Skeletal muscle satellite cell (primary cell): ENCODE measurements at regions not wholly inside any gene's neighbourhood (a gene's known extent, or its start where the extent isn't known, plus 50 kb on each side); places are given as distances from the start of the nearest gene placed in this dataset.

Experiments
- H3K27me3 ChIP-seq: 2 replicates; pipeline ENCODE4 v1.7.0; 2013; ENCODE audit warnings: low read length; ENCODE audit not compliant: control insufficient read depth, insufficient read depth
- H3K36me3 ChIP-seq: 2 replicates; pipeline ENCODE4 v1.7.0; 2013; ENCODE audit warnings: mild to moderate bottlenecking, control low read depth, low read length; ENCODE audit not compliant: insufficient read depth
- H3K4me1 ChIP-seq: 2 replicates; pipeline ENCODE4 v1.7.0; 2013; ENCODE audit warnings: low read length; ENCODE audit not compliant: control insufficient read depth, insufficient read depth
- H3K4me2 ChIP-seq: 2 replicates; pipeline ENCODE4 v1.7.0; 2013; ENCODE audit warnings: mild to moderate bottlenecking, low read length
- H3K4me3 ChIP-seq: 2 replicates; pipeline ENCODE4 v1.7.0; 2013; ENCODE audit warnings: low read length
- H3K9ac ChIP-seq: 2 replicates; pipeline ENCODE4 v1.7.0; 2013; ENCODE audit warnings: mild to moderate bottlenecking, low read depth, low read length, moderate library complexity
- H3K9me3 ChIP-seq: replicated peaks from 2 replicates; pipeline ENCODE4 v1.7.0; 2013; ENCODE audit warnings: mild to moderate bottlenecking, control low read depth, low read length

GRCh38 chr4:186819342-186820086 is 95.9 kb upstream of the FAT1 start:
- H3K9ac ChIP-seq, result no peak overlapping the region
- H3K36me3 ChIP-seq, result no peaks in the 10 kb centered on the region
- H3K4me2 ChIP-seq, result no peak overlapping the region
- H3K4me3 ChIP-seq, result no peak overlapping the region
- no peaks in the 10 kb centered on the region for H3K27me3 ChIP-seq
- no peaks in the 10 kb centered on the region for H3K9me3 ChIP-seq
- peaks cover 18% of the 10 kb centered on the region for H3K4me1 ChIP-seq

- no peak overlapping the region for H3K4me3 ChIP-seq
- H3K36me3 ChIP-seq, result no peaks in the 10 kb centered on the region
- H3K4me1 ChIP-seq, result peaks cover 18% of the 10 kb centered on the region
- H3K9ac ChIP-seq, result peak overlapping the region; percentile 22
- H3K4me2 ChIP-seq, result peak overlapping the region; percentile 47
- H3K9me3 ChIP-seq, result no peaks in the 10 kb centered on the region
- H3K27me3 ChIP-seq, result no peaks in the 10 kb centered on the region
Observed at GRCh38 chr4:186820391-186820891, 96.8 kb upstream of the FAT1 start.

GRCh38 chr4:186823989-186824388 is 100.3 kb upstream of the FAT1 start:
- no peak overlapping the region for H3K4me2 ChIP-seq
- H3K36me3 ChIP-seq, result no peaks in the 10 kb centered on the region
- no peak overlapping the region for H3K4me3 ChIP-seq
- peaks cover 23% of the 10 kb centered on the region for H3K4me1 ChIP-seq
- H3K27me3 ChIP-seq, result no peaks in the 10 kb centered on the region
- H3K9me3 ChIP-seq, result no peaks in the 10 kb centered on the region
- no peak overlapping the region for H3K9ac ChIP-seq

GRCh38 chr4:186825069-186825468 is 101.4 kb upstream of the FAT1 start:
- Histone ChIP-seq H3K36me3 (no peaks in the 10 kb centered on the region), H3K9me3 (no peaks in the 10 kb centered on the region)

GRCh38 chr4:186826006-186826405 is 102.3 kb upstream of the FAT1 start:
- Histone ChIP-seq H3K9ac (no peak overlapping the region), H3K36me3 (no peaks in the 10 kb centered on the region), H3K4me2 (no peak overlapping the region), H3K4me1 (peaks cover 20% of the 10 kb centered on the region), H3K4me3 (no peak overlapping the region), H3K27me3 (no peaks in the 10 kb centered on the region), H3K9me3 (no peaks in the 10 kb centered on the region)

More at GRCh38 chr4:186825069-186825468, 101.4 kb upstream of the FAT1 start:
- peaks cover 25% of the 10 kb centered on the region for H3K4me1 ChIP-seq
- no peak overlapping the region for H3K9ac ChIP-seq
- H3K4me2 ChIP-seq, result no peak overlapping the region
- H3K27me3 ChIP-seq, result no peaks in the 10 kb centered on the region
- H3K4me3 ChIP-seq, result no peak overlapping the region

GRCh38 chr4:186826846-186827533 is 103.3 kb upstream of the FAT1 start:
- Histone ChIP-seq H3K9me3 (no peaks in the 10 kb centered on the region), H3K4me1 (peaks cover 18% of the 10 kb centered on the region), H3K4me2 (no peak overlapping the region), H3K9ac (no peak overlapping the region), H3K27me3 (no peaks in the 10 kb centered on the region), H3K36me3 (no peaks in the 10 kb centered on the region), H3K4me3 (no peak overlapping the region)

- H3K4me3 ChIP-seq, result no peak overlapping the region
- no peak overlapping the region for H3K9ac ChIP-seq
- peaks cover 18% of the 10 kb centered on the region for H3K4me1 ChIP-seq
- H3K27me3 ChIP-seq, result no peaks in the 10 kb centered on the region
- no peaks in the 10 kb centered on the region for H3K9me3 ChIP-seq
- H3K4me2 ChIP-seq, result no peak overlapping the region
- H3K36me3 ChIP-seq, result no peaks in the 10 kb centered on the region
Observed at GRCh38 chr4:186827534-186827897, 103.9 kb upstream of the FAT1 start.

- Histone ChIP-seq H3K4me1 (peaks cover 18% of the 10 kb centered on the region), H3K27me3 (no peaks in the 10 kb centered on the region), H3K4me3 (no peak overlapping the region), H3K9ac (no peak overlapping the region), H3K9me3 (no peaks in the 10 kb centered on the region), H3K4me2 (no peak overlapping the region), H3K36me3 (no peaks in the 10 kb centered on the region)
Observed at GRCh38 chr4:186829097-186829496, 105.4 kb upstream of the FAT1 start.

- Histone ChIP-seq H3K9me3 (no peaks in the 10 kb centered on the region), H3K9ac (no peak overlapping the region), H3K36me3 (no peaks in the 10 kb centered on the region), H3K4me2 (peak overlapping the region; percentile 35), H3K27me3 (no peaks in the 10 kb centered on the region), H3K4me1 (peaks cover 18% of the 10 kb centered on the region), H3K4me3 (no peak overlapping the region)
Observed at GRCh38 chr4:186829740-186830449, 106.2 kb upstream of the FAT1 start.

GRCh38 chr4:186831574-186831973 is 107.9 kb upstream of the FAT1 start:
- Histone ChIP-seq H3K36me3 (no peaks in the 10 kb centered on the region), H3K27me3 (no peaks in the 10 kb centered on the region), H3K4me2 (no peak overlapping the region), H3K4me1 (peaks cover 13% of the 10 kb centered on the region), H3K9ac (no peak overlapping the region), H3K9me3 (no peaks in the 10 kb centered on the region), H3K4me3 (no peak overlapping the region)

- no peak overlapping the region for H3K4me3 ChIP-seq
- H3K4me2 ChIP-seq, result no peak overlapping the region
- H3K27me3 ChIP-seq, result no peaks in the 10 kb centered on the region
- H3K4me1 ChIP-seq, result peaks cover 13% of the 10 kb centered on the region
- no peaks in the 10 kb centered on the region for H3K9me3 ChIP-seq
- no peak overlapping the region for H3K9ac ChIP-seq
- no peaks in the 10 kb centered on the region for H3K36me3 ChIP-seq
Observed at GRCh38 chr4:186832906-186833305, 109.2 kb upstream of the FAT1 start.
